GM19043 (cell line): ENCODE measurements at regions not wholly inside any gene's neighbourhood (a gene's known extent, or its start where the extent isn't known, plus 50 kb on each side); places are given as distances from the start of the nearest gene placed in this dataset.

Experiments
- ATAC-seq: cut with Tn5 transposase; IDR thresholded peaks from one replicate; pipeline ENCODE4 v1.9.1; 2021; ENCODE audit warnings: low read depth; ENCODE audit not compliant: unreplicated experiment

- ATAC-seq = no peak
Measured at GRCh38 chrY:15478348-15478963, 954.1 kb downstream of the NLGN4Y start.

DNA sequence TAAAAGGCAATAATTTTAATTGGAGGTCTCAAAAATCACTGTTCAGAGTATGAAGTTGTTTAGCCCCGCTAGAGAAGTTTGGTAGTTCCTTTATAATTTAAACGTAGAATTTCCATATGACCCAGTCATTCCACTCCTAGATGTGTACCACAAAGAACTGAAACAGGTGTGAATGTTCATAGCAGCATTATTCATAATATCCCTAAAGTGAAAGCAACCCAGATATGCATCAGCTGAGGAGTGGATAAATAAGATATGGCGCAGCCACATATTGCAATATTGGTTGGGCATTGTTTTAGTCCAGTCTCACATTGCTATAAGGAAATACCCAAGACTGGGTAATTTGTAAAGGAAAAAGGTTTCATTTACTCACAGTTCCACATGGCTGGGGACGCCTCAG, 976.2 kb downstream of the NLGN4Y start:
- ATAC-seq = no peak

- no peak for ATAC-seq
Measured at GRCh38 chrY:15501181-15501580, 976.9 kb downstream of the NLGN4Y start.

GRCh38 chrY:15510288-15510687, 986.0 kb downstream of the NLGN4Y start:
- ATAC-seq = no peak

- no peak for ATAC-seq
Measured at GRCh38 chrY:15510984-15511650, 986.8 kb downstream of the NLGN4Y start.

GRCh38 chrY:15535131-15535530, 1010.8 kb downstream of the NLGN4Y start:
- ATAC-seq = no peak

DNA sequence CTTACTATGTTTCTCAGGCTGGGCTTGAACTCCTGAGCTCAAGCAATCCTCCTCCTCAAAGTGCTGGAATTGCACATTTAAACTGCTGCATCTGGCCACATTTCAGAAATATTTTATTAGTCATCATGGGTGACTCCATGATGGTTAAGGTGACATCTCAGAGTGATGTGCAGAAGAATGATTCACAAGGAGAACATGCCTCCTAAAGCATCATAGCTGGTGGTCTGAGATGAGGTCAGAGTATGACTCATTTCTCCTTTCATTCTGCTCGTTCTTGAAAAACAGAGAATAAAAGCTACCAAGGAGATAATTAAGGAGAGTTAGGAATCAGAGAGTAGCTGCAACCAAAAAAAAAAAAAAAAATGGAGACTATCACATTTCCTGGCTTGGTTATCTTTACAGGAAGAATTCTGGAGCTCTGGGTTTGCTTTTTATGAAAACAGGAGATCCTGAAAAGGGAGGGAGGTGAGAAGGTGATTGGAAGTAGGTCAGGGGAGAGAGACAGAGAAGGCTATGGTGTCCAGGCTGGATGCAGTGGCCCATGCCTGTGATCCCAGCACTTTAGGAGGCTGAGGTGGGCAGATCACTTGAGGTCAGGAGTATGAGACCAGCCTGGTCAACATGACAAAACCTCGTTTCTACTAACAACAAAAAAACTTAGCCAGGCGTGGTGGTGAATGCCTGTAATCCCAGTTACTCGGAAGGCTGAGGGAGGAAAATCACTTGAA, 1011.6 kb downstream of the NLGN4Y start:
- ATAC-seq = no peak

GRCh38 chrY:15540516-15540915, 1016.2 kb downstream of the NLGN4Y start:
- no peak for ATAC-seq

- ATAC-seq = no peak
Measured at GRCh38 chrY:15546177-15546754, 1021.9 kb downstream of the NLGN4Y start.

- ATAC-seq = no peak
Measured at GRCh38 chrY:15552074-15552473, 1027.7 kb downstream of the NLGN4Y start.

- no peak for ATAC-seq
Measured at GRCh38 chrY:15554991-15555390, 1030.7 kb downstream of the NLGN4Y start.

DNA sequence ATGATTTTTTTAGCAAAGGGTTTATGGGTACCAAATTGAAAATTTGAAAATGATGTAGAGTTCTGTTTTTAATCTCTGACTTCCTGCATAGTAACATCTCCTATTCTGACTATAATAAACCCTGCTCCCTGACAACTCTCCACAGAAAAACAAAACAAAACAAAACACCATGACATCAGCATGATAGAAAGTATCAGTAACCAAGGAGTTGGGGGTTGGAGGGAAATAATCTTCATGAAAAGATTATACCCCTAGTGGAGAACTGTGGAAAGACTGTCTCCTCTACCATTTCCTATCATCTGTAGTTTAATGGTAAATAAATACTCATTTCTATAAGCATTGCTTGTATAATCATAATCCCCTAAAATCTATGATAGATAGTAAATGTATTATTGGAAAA, 1034.8 kb downstream of the NLGN4Y start:
- no peak for ATAC-seq

- ATAC-seq = no peak
Measured at GRCh38 chrY:15560840-15561239, 1036.5 kb downstream of the NLGN4Y start.

GRCh38 chrY:15561501-15562289, 1037.4 kb downstream of the NLGN4Y start:
- ATAC-seq = no peak

- ATAC-seq = no peak
Measured at GRCh38 chrY:15577886-15578285, 1053.6 kb downstream of the NLGN4Y start.

DNA sequence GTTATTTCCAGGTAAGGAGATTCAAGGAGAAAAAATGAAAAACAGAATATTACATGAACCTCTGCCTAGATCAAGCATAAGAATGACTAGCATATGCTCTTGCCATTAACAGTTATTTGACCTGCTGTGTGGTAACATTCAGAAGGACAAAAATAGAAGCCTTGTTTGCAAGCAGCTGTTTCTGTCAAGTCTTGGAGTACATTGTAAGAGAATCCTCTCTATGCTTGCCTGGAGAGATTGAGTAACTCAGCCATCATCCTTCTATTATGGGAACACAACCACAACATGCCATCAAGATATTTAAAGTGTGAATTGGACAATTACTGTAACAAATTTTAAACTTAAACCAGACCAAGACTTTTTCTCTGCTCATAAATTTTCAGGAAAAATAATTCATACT, 1054.4 kb downstream of the NLGN4Y start:
- ATAC-seq = no peak

- no peak for ATAC-seq
Measured at GRCh38 chrY:15579245-15579644, 1054.9 kb downstream of the NLGN4Y start.

- no peak for ATAC-seq
Measured at GRCh38 chrY:15583111-15583510, 1058.8 kb downstream of the NLGN4Y start.

DNA sequence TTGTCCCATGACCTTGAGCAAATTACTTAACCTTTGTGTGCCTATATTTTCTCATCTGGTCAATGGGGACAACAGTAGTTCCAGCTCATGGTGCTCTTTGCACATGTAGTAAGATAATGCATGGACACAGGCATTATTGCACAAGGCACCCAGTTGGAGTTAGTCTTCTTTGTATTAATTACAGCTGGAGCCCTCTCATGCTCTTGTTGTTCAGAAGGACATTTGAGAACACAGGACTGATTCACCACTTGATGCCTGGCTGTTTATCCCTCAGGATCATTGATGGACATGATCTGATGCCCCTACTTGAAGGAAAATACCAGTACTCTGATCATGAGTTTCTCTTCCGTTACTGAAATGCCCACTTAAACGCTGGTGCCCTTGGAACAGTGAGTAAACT, 1068.6 kb downstream of the NLGN4Y start:
- no peak for ATAC-seq

GRCh38 chrY:15593476-15594160, 1069.3 kb downstream of the NLGN4Y start:
- no peak for ATAC-seq
